Psoas muscle (tissue), 7 donors: ENCODE measurements at regions not wholly inside any gene's neighbourhood (a gene's known extent, or its start where the extent isn't known, plus 50 kb on each side); places are given as distances from the start of the nearest gene placed in this dataset.
"Not testable (repeated sequence)": the region's sequence is repeated elsewhere in the genome, so short reads cannot be mapped to it uniquely, and the experiment has no call there.

ENCODE experiments used
- ATAC-seq, 4 donors: fragments of 200-7000 bp; cut with Tn5 transposase; one replicate each; pipeline ENCODE4 v1.9.1; 2020; ENCODE audit warnings: moderate library complexity in 3 of 4, mild to moderate bottlenecking in 2 of 4
- DNase-seq, 2 donors: peaks; one replicate each; pipeline ENCODE4 v3.0.0-alpha.2; 2020
- H3K27ac ChIP-seq: fragments of 200-600 bp; one replicate; pipeline ENCODE4 v1.8.0; 2022
- H3K27me3 ChIP-seq, 3 donors: fragments of 200-600 bp in 1 of 3; one replicate each; pipeline versions ENCODE4 v1.6.1 to v1.8.0; 2013 to 2022; ENCODE audit warnings: low read length in 2 of 3, mild to moderate bottlenecking in 2 of 3, moderate library complexity in 1 of 3; ENCODE audit not compliant: insufficient read depth in 3 of 3
- H3K36me3 ChIP-seq, 2 donors: fragments of 200-600 bp in 1 of 2; one replicate each; pipeline versions ENCODE4 v1.6.1 to v1.8.0; 2013 to 2022; ENCODE audit warnings: low read depth in 1 of 2, mild to moderate bottlenecking in 1 of 2, moderate library complexity in 1 of 2; ENCODE audit not compliant: insufficient read depth in 1 of 2
- H3K4me1 ChIP-seq: fragments of 200-600 bp; one replicate; pipeline ENCODE4 v1.8.0; 2022
- H3K4me3 ChIP-seq: fragments of 200-600 bp; one replicate; pipeline ENCODE4 v1.8.0; 2022; ENCODE audit warnings: mild to moderate bottlenecking
- H3K9me3 ChIP-seq: fragments of 200-600 bp; one replicate; pipeline ENCODE4 v1.8.0; 2022
- WGBS, 3 donors: extraction: QIAGEN DNeasy Blood & Tissue Kit; methylation state at CpG; one replicate each; pipeline versions ENCODE4 v1.1.6 to v1.1.7; 2013; 5-methylcytosine and 5-hydroxymethylcytosine counted together
- intact Hi-C, 2 donors: fragments of 100-400 bp; cut with DNase I; formaldehyde crosslinking; loops; one replicate each; pipeline versions ENCODE4 v1.11.0 to v1.14.2; 2022
- TF ChIP-seq, protein P1 (sequence below): fragments of 200-600 bp; IDR thresholded peaks from one replicate; pipeline ENCODE4 v1.8.0; 2022; ENCODE audit warnings: antibody characterized with exemption
- donor health status: healthy with polysubstance abuse.
- donor health status: DM: no; HTN: no; CAD: no; lungs with moderate emphysema.
- donor health status: Bipolar disorder and iron deficiency.
- donor health status: healthy.
- donor health status: DM: yes; HTN: yes; CAD: no.
- donor health status: DM: no; HTN: no; CAD: no.
- donor health status: DM: yes; HTN: yes; CAD: no.

DNA sequence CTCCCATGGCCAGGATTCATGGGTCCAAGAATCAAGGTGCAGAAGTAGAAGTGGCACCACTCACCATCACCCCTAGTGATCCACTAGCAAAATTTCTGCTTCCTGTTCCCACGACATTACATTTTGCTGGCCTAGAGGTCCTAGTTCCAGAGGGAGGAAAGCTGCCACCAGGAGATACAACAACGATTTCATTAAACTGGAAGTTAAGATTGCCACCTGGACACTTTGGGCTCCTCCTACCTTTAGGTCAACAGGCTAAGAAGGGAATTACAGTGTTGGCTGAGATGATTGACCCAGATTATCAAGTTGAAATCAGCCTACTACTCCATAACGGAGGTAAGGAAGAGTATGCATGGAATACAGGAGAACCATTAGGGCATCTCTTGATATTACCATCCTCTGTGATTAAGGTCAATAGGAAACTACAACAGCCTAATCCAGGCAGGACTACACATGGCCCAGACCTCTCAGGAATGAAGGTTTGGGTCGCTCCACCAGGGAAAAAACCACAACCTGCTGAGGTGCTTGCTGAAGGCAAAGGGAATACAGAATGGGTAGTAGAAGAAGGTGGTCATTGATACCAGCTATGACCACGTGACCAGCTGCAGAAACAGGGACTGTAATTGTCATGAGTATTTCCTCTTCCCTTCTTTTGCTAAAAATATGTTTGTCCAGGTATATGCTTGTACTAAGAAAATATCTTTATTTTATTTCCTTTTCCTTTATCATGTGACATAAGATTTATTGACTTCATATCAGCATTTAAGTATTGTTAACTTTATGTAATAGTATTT lies 208.3 kb upstream of the HES1 start:
- ATAC-seq, H3K4me1 ChIP-seq, H3K27ac ChIP-seq, intact Hi-C loops, H3K9me3 ChIP-seq, H3K4me3 ChIP-seq, H3K36me3 ChIP-seq, DNase-seq, H3K27me3 ChIP-seq: not testable (repeated sequence)
- WGBS, 3 donors, result 93 to 97% (median 95%) methylated on average over 5 of the region's 5 CpGs

DNA sequence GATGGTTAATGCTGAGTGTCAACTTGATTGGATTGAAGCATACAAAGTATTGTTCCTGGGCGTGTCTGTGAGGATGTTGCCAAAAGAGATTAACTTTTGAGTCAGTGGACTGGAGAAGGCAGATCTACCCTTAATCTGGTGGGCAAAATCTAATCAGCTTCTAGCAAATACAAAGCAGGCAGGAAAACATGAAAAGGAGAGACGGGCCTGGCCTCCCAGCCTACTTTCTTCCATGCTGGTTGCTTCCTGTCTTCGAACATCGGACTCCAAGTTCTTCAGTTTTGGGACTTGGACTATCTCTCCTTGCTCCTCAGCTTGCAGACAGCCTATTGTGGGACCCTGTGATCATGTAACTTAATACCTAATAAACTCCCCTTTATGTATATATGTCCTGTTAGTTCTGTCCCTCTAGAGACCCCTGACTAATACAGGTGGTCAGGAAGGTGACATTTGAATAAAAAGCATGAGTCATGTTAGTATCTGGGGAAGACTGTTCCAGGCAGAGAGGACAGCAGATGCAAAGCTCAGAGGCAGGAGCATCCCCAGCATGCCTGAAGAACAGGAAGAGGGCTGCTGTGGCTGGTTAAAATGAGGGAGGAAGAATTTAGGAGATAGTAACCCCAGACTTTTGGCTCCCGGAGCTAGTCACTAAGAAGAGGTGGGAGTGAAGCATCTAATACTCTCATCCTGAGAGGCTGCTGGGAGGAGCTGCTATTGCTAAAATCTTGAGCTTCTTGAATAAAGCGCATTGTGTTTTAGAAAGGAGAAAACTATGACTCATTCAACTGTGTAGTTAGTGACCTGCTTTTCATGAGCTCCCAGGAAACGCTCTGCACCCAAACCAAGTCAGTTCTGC lies 207.4 kb upstream of the HES1 start:
- WGBS, 3 donors, result 89 to 92% (median 91%) methylated on average over 7 of the region's 7 CpGs
- H3K36me3 ChIP-seq, result no peaks in the 10 kb centered on the region
- ATAC-seq, result no peak

GRCh38 chr3:193929373-193929772 lies 206.6 kb upstream of the HES1 start:
- WGBS, 3 donors, result 85 to 88% (median 87%) methylated on average over 5 of the region's 5 CpGs
- TF ChIP-seq, protein P1, sequence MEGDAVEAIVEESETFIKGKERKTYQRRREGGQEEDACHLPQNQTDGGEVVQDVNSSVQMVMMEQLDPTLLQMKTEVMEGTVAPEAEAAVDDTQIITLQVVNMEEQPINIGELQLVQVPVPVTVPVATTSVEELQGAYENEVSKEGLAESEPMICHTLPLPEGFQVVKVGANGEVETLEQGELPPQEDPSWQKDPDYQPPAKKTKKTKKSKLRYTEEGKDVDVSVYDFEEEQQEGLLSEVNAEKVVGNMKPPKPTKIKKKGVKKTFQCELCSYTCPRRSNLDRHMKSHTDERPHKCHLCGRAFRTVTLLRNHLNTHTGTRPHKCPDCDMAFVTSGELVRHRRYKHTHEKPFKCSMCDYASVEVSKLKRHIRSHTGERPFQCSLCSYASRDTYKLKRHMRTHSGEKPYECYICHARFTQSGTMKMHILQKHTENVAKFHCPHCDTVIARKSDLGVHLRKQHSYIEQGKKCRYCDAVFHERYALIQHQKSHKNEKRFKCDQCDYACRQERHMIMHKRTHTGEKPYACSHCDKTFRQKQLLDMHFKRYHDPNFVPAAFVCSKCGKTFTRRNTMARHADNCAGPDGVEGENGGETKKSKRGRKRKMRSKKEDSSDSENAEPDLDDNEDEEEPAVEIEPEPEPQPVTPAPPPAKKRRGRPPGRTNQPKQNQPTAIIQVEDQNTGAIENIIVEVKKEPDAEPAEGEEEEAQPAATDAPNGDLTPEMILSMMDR, result no peak
- Histone ChIP-seq H3K27me3 (no peaks in the 10 kb centered on the region), H3K9me3 (no peaks in the 10 kb centered on the region), H3K27ac (no peak overlapping the region), H3K4me1 (no peaks in the 10 kb centered on the region), H3K36me3 (no peaks in the 10 kb centered on the region), H3K4me3 (no peak overlapping the region)
- DNase-seq (no peak), ATAC-seq (no peak)
- intact Hi-C loops, result no loop called here

More for the DNA sequence above, 207.4 kb upstream of the HES1 start:
- Histone ChIP-seq H3K9me3 (peaks cover 5% of the 10 kb centered on the region), H3K27ac (no peak overlapping the region), H3K4me3 (no peak overlapping the region), H3K27me3 (no peaks in the 10 kb centered on the region), H3K4me1 (no peaks in the 10 kb centered on the region)
- TF ChIP-seq, protein P1, result no peak
- DNase-seq, result no peak
- intact Hi-C loops, result no loop called here

DNA sequence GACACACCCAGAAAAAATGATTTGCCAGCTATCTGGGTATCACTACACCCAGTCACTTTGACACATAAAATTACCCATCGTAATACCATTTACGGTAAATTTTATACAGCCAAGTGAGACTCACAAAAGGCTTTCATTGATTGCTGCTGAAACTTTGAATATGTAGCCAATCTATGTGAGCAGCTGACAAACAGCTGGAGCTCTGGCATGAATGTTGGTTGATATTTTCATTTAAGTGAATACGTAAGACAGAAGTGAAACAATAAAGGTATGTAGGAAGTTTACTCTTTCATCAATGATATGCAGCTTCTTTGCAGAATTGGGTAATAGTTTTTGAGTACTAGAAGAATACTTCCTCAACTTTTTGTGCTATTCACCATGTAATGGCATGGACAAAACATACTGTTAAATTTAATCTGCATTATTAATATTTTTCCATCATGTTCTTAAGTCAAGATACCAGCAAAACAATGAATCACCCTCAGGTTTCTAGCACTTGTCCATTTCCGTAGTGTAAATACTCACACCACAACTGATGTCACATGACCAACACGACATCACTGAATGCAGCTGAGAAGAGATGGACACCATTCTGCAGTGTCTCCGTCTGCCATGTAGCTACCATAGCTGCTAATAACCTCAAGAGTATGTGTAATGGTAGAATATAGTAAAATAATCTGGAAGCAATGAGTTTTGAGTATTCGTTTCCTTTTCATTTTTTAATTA lies 205.9 kb upstream of the HES1 start:
- intact Hi-C loops, result no loop called here
- DNase-seq, result no peak
- 76 to 81% (median 80%) methylated on average over 7 of the region's 7 CpGs for WGBS, 3 donors

More for the DNA sequence above, 205.9 kb upstream of the HES1 start:
- Histone ChIP-seq H3K27me3 (no peaks in the 10 kb centered on the region), H3K27ac (no peak overlapping the region), H3K9me3 (no peaks in the 10 kb centered on the region), H3K4me3 (no peak overlapping the region), H3K36me3 (no peaks in the 10 kb centered on the region), H3K4me1 (no peaks in the 10 kb centered on the region)
- TF ChIP-seq, protein P1, result no peak
- no peak for ATAC-seq
